ENCODE measurements at regions not wholly inside any gene's neighbourhood (a gene's known extent, or its start where the extent isn't known, plus 50 kb on each side); places are given as distances from the start of the nearest gene placed in this dataset.

DNA sequence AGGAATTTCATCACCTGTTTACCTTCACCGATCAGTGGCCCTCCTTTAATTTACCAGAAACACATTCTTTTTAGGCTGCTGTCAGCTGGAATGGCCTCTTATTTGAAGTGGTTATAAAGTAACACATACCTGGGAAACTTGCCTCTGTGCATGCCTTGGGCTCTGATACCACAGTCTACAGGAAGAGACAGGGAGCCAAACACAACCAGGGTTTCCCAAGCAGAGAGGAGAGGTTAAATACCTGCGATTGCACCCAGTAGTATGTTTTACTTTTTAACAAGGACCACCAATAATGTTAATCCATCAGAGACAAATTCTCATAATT, 444.0 kb upstream of the SGCG start:
- no peaks in the 10 kb centered on the region for H3K9me1 ChIP-seq (ENCODE audit: insufficient read depth, low read length)
- TF ChIP-seq RFX5 (IDR thresholded peaks at IDR 0.05; ENCODE audit: low read depth, low read length) (no peak), CHD1 (IDR thresholded peaks at IDR 0.05; ENCODE audit: low read depth, low read length) (no peak), USF2 (IDR thresholded peaks at IDR 0.05; ENCODE audit: low read depth, low read length) (no peak), NFE2L2 (IDR thresholded peaks at IDR 0.05; ENCODE audit: low read depth, low read length) (no peak), FOS (IDR thresholded peaks at IDR 0.05; ENCODE audit: low read depth, low read length) (no peak), MXI1 (IDR thresholded peaks at IDR 0.05; ENCODE audit: borderline replicate concordance, low read depth, low read length) (no peak), SMC3 (IDR thresholded peaks at IDR 0.05; ENCODE audit: low read depth, low read length) (no peak), BHLHE40 (IDR thresholded peaks at IDR 0.05; ENCODE audit: low read depth, low read length) (no peak), RAD21 (IDR thresholded peaks at IDR 0.05; ENCODE audit: low read length) (no peak)
- TF ChIP-seq, protein P1, sequence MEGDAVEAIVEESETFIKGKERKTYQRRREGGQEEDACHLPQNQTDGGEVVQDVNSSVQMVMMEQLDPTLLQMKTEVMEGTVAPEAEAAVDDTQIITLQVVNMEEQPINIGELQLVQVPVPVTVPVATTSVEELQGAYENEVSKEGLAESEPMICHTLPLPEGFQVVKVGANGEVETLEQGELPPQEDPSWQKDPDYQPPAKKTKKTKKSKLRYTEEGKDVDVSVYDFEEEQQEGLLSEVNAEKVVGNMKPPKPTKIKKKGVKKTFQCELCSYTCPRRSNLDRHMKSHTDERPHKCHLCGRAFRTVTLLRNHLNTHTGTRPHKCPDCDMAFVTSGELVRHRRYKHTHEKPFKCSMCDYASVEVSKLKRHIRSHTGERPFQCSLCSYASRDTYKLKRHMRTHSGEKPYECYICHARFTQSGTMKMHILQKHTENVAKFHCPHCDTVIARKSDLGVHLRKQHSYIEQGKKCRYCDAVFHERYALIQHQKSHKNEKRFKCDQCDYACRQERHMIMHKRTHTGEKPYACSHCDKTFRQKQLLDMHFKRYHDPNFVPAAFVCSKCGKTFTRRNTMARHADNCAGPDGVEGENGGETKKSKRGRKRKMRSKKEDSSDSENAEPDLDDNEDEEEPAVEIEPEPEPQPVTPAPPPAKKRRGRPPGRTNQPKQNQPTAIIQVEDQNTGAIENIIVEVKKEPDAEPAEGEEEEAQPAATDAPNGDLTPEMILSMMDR (conservative IDR thresholded peaks at IDR 0.05; ENCODE audit: low read depth, low read length): no peak
- H4K8ac ChIP-seq (ENCODE audit: low read depth in 2 of 2, low read length in 2 of 2): no peak overlapping the region
- H3K27me3 ChIP-seq (ENCODE audit: control insufficient read depth, insufficient read depth, low read length): no peaks in the 10 kb centered on the region
- no peak overlapping the region for H3K27ac ChIP-seq (ENCODE audit: insufficient read depth, low read length)
- H2AFZ ChIP-seq (replicated peaks; ENCODE audit: low read length, poor library complexity): no peak overlapping the region
- no peak overlapping the region for H3K56ac ChIP-seq (ENCODE audit: extremely low read depth, insufficient read depth, low read length)
- H2BK15ac ChIP-seq (ENCODE audit: low read depth, low read length): no peak overlapping the region
- H3K9ac ChIP-seq (ENCODE audit: low read depth, low read length): no peak overlapping the region
- H2BK20ac ChIP-seq (ENCODE audit: low read depth, low read length): no peak overlapping the region
- no peak overlapping the region for H4K5ac ChIP-seq (ENCODE audit: low read depth, low read length)
- WGBS, 2 experiments (ENCODE audit: extremely low coverage in 2 of 2, insufficient read length in 1 of 2): no CpG with 5 or more reads among the region's 2 CpGs
- H3K36me3 ChIP-seq (ENCODE audit: control insufficient read depth, insufficient read depth, low read length): no peaks in the 10 kb centered on the region
- H4K91ac ChIP-seq (ENCODE audit: insufficient read depth, low read depth, low read length): no peak overlapping the region
- H3K79me1 ChIP-seq (ENCODE audit: low read depth in 1 of 2, low read length in 2 of 2): no peaks in the 10 kb centered on the region
- H3K4ac ChIP-seq (ENCODE audit: low read depth, low read length): no peak overlapping the region
- intact Hi-C loops (cut with micrococcal nuclease): no loop called here
- no peak overlapping the region for H3K18ac ChIP-seq (ENCODE audit: low read depth, low read length)
- in situ Hi-C loops (cut with MboI; ENCODE audit: low sequenced_read_pairs): no loop called here
- H3K4me1 ChIP-seq (ENCODE audit: control insufficient read depth, insufficient read depth, low read length): no peaks in the 10 kb centered on the region
- H3K4me2 ChIP-seq (ENCODE audit: low read depth, low read length): no peak overlapping the region
- no peaks in the 10 kb centered on the region for H4K20me1 ChIP-seq (ENCODE audit: insufficient read depth, low read length)
- no peak overlapping the region for H3K14ac ChIP-seq (replicated peaks; ENCODE audit: low read depth, low read length)
- ChIA-PET POLR2A (ENCODE audit: unreplicated experiment) (interaction anchor here (0.6 kb wide), 1 partner anchor 25 kb away, joined by 3 read pairs; no protein-coding TSS in a partner anchor), CTCF (interaction anchor here (0.6 kb wide), 1 partner anchor 213 kb away, joined by 4 read pairs; no protein-coding TSS in a partner anchor)
- DNase-seq: no peak
- H3K23ac ChIP-seq (ENCODE audit: low read depth, low read length): no peak overlapping the region
- H2AK5ac ChIP-seq (ENCODE audit: low read depth, low read length): no peak overlapping the region
- peaks cover 2% of the 10 kb centered on the region; the same call in 1 of the 2 replicates for H3K9me3 ChIP-seq (ENCODE audit: control insufficient read depth, insufficient read depth, low read length)
- no peak overlapping the region for H2BK5ac ChIP-seq (ENCODE audit: low read depth, low read length, poor library complexity, severe bottlenecking)
- no peak overlapping the region for H2BK120ac ChIP-seq (ENCODE audit: low read depth, low read length)
- ATAC-seq (ENCODE audit: low read depth): no peak
- H3K4me3 ChIP-seq (ENCODE audit: insufficient read depth, low read depth, low read length): no peak overlapping the region
- dilution Hi-C loops (cut with HindIII; ENCODE audit: low sequenced_read_pairs, unreplicated experiment): no loop called here
- no peak overlapping the region for H2AK9ac ChIP-seq (replicated peaks; ENCODE audit: low read depth, low read length, poor library complexity)
- no TSS peak for BruUV-seq (replicated peaks)
